Neuronal stem cell (in vitro differentiated cells): ENCODE measurements at regions not wholly inside any gene's neighbourhood (a gene's known extent, or its start where the extent isn't known, plus 50 kb on each side); places are given as distances from the start of the nearest gene placed in this dataset.

Experiments used
- DNase-seq: peaks from one replicate; pipeline ENCODE4 v3.0.0-alpha.2; 2013; ENCODE audit warnings: low spot score
- H2AFZ ChIP-seq: one replicate; pipeline ENCODE4 v1.6.1; 2013; ENCODE audit warnings: mild to moderate bottlenecking, low read length, inconsistent platforms
- H2AK5ac ChIP-seq: 2 replicates; pipeline ENCODE4 v1.6.1; 2013; ENCODE audit warnings: low read depth, mild to moderate bottlenecking, inconsistent platforms, low read length, moderate library complexity, mixed read lengths
- H2BK120ac ChIP-seq: 2 replicates; pipeline ENCODE4 v1.6.1; 2013; ENCODE audit warnings: low read depth, mild to moderate bottlenecking, inconsistent platforms, low read length, moderate library complexity, mixed read lengths
- H2BK12ac ChIP-seq: one replicate; pipeline ENCODE4 v1.6.1; 2013; ENCODE audit warnings: low read length, inconsistent platforms
- H2BK15ac ChIP-seq: 2 replicates; pipeline ENCODE4 v1.6.1; 2013; ENCODE audit warnings: mild to moderate bottlenecking, low read length, inconsistent platforms, mixed read lengths
- H2BK5ac ChIP-seq: one replicate; pipeline ENCODE4 v1.6.1; 2013; ENCODE audit warnings: inconsistent platforms, mild to moderate bottlenecking, low read length, moderate library complexity
- H3K14ac ChIP-seq: one replicate; pipeline ENCODE4 v1.6.1; 2013; ENCODE audit warnings: low read length, inconsistent platforms
- H3K18ac ChIP-seq: 2 replicates; pipeline ENCODE4 v1.6.1; 2013; ENCODE audit warnings: low read length, inconsistent platforms
- H3K23ac ChIP-seq: 2 replicates; pipeline ENCODE4 v1.6.1; 2013; ENCODE audit warnings: low read depth, mild to moderate bottlenecking, mixed read lengths, low read length, inconsistent platforms; ENCODE audit not compliant: poor library complexity
- H3K27ac ChIP-seq: replicated peaks from 3 replicates; pipeline ENCODE4 v1.5.1; 2013; ENCODE audit warnings: low read length, inconsistent platforms
- H3K27me3 ChIP-seq, 3 experiments: 2 replicates each; pipeline ENCODE4 v1.6.1; 2013; ENCODE audit warnings: low read length in 3 of 3, mild to moderate bottlenecking in 2 of 3, inconsistent platforms in 1 of 3, low read depth in 1 of 3, mixed read lengths in 1 of 3, moderate library complexity in 1 of 3; ENCODE audit not compliant: control insufficient read depth in 3 of 3, insufficient read depth in 3 of 3
- H3K36me3 ChIP-seq, 2 donors: replicated peaks in 1 of 2; 2 replicates each; pipeline ENCODE4 v1.6.1; 2013; ENCODE audit warnings: low read length in 2 of 2; ENCODE audit not compliant: control insufficient read depth in 2 of 2, insufficient read depth in 2 of 2
- H3K4ac ChIP-seq: 2 replicates; pipeline ENCODE4 v1.6.1; 2013; ENCODE audit warnings: inconsistent platforms, mild to moderate bottlenecking, low read length, moderate library complexity
- H3K4me1 ChIP-seq, 2 donors: 1 replicate in 1 of 2; 2 replicates in 1 of 2; pipeline ENCODE4 v1.6.1; 2013; ENCODE audit warnings: low read length in 2 of 2, low read depth in 1 of 2; ENCODE audit not compliant: control insufficient read depth in 2 of 2, insufficient read depth in 1 of 2
- H3K4me2 ChIP-seq: one replicate; pipeline ENCODE4 v1.6.1; 2013; ENCODE audit warnings: mild to moderate bottlenecking, low read length, inconsistent platforms; ENCODE audit not compliant: insufficient read depth, poor library complexity, severe bottlenecking
- H3K4me3 ChIP-seq, 2 donors: 2 replicates each; pipeline ENCODE4 v1.5.1; 2013; ENCODE audit warnings: low read length in 2 of 2, mild to moderate bottlenecking in 2 of 2, inconsistent platforms in 1 of 2, moderate library complexity in 1 of 2
- H3K79me1 ChIP-seq: one replicate; pipeline ENCODE4 v1.6.1; 2013; ENCODE audit warnings: low read depth, mild to moderate bottlenecking, inconsistent platforms, low read length, moderate library complexity
- H3K9ac ChIP-seq: one replicate; pipeline ENCODE4 v1.6.1; 2013; ENCODE audit warnings: mild to moderate bottlenecking, low read depth, low read length, inconsistent platforms; ENCODE audit not compliant: poor library complexity
- H3K9me3 ChIP-seq, 2 donors: replicated peaks in 1 of 2; 2 replicates each; pipeline versions ENCODE3 to v1.6.1; 2013; ENCODE audit warnings: low read length in 2 of 2, mild to moderate bottlenecking in 2 of 2, inconsistent platforms in 1 of 2, low read depth in 1 of 2, mixed read lengths in 1 of 2, moderate library complexity in 1 of 2; ENCODE audit not compliant: control insufficient read depth in 2 of 2, insufficient read depth in 1 of 2
- H4K8ac ChIP-seq: one replicate; pipeline ENCODE4 v1.6.1; 2013; ENCODE audit warnings: low read depth, mild to moderate bottlenecking, inconsistent platforms, low read length, moderate library complexity
- H4K91ac ChIP-seq: one replicate; pipeline ENCODE4 v1.6.1; 2013; ENCODE audit warnings: low read length, low read depth, mild to moderate bottlenecking, inconsistent platforms; ENCODE audit not compliant: poor library complexity
- WGBS, 2 donors: extraction: QIAGEN DNeasy Blood & Tissue Kit; methylation state at CpG; one replicate each; pipeline ENCODE4 v1.1.7; 2013; ENCODE audit warnings: missing lambda C conversion rate in 2 of 2, mixed read lengths in 1 of 2; ENCODE audit not compliant: insufficient read length in 2 of 2, insufficient replicate concordance in 1 of 2; ENCODE audit errors: extremely low coverage in 2 of 2; 5-methylcytosine and 5-hydroxymethylcytosine counted together

DNA sequence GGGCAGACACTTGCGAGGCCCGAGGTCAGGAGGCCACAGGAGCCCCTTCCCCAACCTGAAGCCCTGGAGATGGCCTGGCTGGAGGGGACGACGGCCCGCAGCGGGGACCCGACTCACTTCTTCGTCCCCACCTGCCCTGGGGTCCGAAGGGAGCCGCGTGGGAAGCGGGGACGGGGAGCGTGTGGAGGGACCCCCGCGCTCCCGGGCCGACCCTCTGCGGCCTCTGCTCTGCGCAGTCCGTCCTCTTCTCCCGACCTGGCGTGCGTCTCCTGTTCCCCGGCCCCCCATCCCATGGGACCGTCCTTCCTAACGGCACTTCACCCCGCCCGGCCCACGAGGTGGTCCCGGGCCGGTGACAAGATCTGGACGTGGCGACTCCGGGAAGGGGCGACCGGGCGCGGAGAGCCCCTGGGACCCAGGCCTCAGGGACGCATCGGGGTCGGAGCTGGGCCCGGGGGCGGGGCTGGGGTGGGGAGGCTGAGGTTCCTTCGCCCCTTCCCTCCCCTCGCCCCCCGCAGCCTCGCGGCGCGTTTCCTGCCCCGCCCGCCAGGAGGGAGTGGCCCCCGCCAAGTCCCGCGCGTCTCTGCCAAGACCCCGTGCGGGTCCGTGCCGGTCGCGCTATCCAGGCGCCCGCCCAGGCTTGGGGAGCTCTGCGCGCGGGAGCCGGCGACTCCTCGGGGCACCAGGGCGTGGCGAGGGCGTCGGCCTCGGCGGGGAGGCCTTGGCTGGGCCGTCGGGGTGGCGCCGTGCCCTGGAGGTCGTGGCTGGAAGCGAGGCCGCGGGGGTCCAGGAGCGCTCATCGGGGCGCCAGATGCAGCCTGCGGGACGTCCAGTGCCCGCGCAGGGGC is 97.1 kb downstream of the TNFAIP2 start:
- H3K27me3 ChIP-seq: peaks cover 8 to 89% (median 32%) of the 10 kb centered on the region in 3 experiments

DNA sequence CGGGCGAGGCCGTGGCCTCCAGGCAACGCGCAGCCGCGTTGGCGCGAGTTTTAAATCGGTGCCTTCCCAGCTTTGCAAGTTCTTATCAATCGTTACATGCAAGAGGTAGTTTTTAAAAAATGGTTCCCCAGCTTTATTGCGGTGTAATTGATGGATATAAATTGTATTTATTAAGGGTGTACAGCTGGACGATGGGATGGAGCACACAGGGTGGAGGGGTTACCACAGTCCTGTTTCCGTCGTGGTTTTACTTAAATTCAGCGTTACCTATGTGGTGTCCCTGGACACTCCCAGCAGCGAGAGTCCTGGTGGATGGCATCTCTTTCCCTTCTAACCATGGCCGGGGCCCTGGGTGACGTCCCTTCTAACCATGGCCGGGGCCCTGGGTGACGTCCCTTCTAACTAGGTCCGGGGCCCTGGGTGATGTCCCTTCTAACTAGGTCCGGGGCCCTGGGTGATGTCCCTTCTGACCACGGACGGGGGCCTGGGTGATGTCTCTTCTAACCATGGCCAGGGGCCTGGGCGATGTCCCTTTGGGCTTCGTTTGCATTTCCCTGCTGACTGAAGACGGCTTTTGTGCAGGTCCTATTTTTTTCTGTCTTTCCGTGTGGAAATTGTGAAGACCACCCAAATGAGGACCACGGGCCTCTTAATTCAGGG is 97.9 kb downstream of the TNFAIP2 start:
- Histone ChIP-seq H2BK12ac (no peak overlapping the region), H3K9me3 (no peaks in the 10 kb centered on the region), H3K27me3 (peaks cover 8 to 84% (median 32%) of the 10 kb centered on the region in 3 experiments), H2BK15ac (peak overlapping the region; percentile 46), H2AFZ (no peak overlapping the region), H3K14ac (no peak overlapping the region), H3K4me1 (peaks cover 0 to 2% of the 10 kb centered on the region in 2 donors), H3K18ac (peak overlapping the region; percentile 98), H3K9ac (peak overlapping the region; percentile 89), H2AK5ac (peak overlapping the region; percentile 68), H3K79me1 (peaks cover 2% of the 10 kb centered on the region), H2BK5ac (peak overlapping the region; percentile 35), H3K36me3 (no peaks in the 10 kb centered on the region), H3K4me3 (peak overlapping the region in 1 of 2 donors; percentile 80), H3K23ac (no peak overlapping the region), H3K4ac (no peak overlapping the region), H4K8ac (no peak overlapping the region), H3K27ac (no peak overlapping the region), H3K4me2 (peak overlapping the region; percentile 81), H2BK120ac (no peak overlapping the region), H4K91ac (no peak overlapping the region)
- WGBS, 2 donors: no CpG with 5 or more reads among the region's 30 CpGs
- no peak for DNase-seq

More for the DNA sequence above, 97.1 kb downstream of the TNFAIP2 start:
- Histone ChIP-seq H2BK5ac (no peak overlapping the region), H3K18ac (peak overlapping the region; percentile 98), H3K9ac (peak overlapping the region; percentile 89), H3K23ac (no peak overlapping the region), H2AFZ (no peak overlapping the region), H3K9me3 (no peaks in the 10 kb centered on the region), H3K4me3 (peak overlapping the region in 1 of 2 donors; percentile 80), H3K27ac (no peak overlapping the region), H4K8ac (no peak overlapping the region), H2BK12ac (peak overlapping the region; percentile 80), H3K4me2 (peak overlapping the region; percentile 81), H3K79me1 (peaks cover 2% of the 10 kb centered on the region), H3K14ac (peak overlapping the region; percentile 82), H2BK120ac (no peak overlapping the region), H4K91ac (no peak overlapping the region), H2AK5ac (peak overlapping the region; percentile 37), H3K4ac (no peak overlapping the region), H3K36me3 (no peaks in the 10 kb centered on the region), H2BK15ac (peak overlapping the region; percentile 46), H3K4me1 (peaks cover 0 to 2% of the 10 kb centered on the region in 2 donors)
- DNase-seq: no peak
- WGBS, 2 donors: no CpG with 5 or more reads among the region's 92 CpGs

DNA sequence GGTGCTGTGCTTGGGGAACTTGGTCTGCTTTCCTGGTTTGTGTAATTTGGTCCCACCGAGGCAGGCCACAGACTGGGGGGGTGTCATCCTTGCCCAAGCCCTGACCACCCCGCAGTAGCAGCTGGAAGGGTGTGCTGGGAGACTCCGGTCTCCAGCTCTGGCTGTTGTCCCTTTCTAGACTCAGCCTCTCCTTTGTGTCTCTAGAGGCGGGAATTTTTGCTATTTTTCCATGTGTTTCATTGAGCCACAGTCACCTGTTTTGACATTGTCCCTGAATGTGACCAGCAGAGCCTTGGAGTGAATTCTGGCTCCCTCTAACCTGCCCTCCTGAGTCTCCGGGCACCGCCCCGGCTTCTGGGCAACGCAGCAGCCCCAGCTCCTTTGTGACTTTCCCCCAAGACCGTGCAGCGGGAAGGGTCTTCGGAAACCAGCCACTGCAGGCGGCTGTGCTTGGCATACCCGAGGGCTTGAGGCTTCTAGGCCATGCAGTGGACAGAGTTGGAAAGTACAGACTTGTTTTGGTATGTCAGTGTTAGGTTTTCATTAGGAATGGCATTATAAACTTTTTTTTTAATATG is 98.6 kb downstream of the TNFAIP2 start:
- H3K18ac ChIP-seq: no peak overlapping the region
- H3K9ac ChIP-seq: no peak overlapping the region
- no peak overlapping the region for H2BK15ac ChIP-seq
- H3K23ac ChIP-seq: no peak overlapping the region
- H2BK12ac ChIP-seq: no peak overlapping the region
- peak overlapping the region; percentile 68 for H2AK5ac ChIP-seq
- H3K9me3 ChIP-seq: no peaks in the 10 kb centered on the region
- no CpG with 5 or more reads among the region's 13 CpGs for WGBS, 2 donors
- H3K27me3 ChIP-seq: peaks cover 8 to 82% (median 32%) of the 10 kb centered on the region in 3 experiments
- peaks cover 2% of the 10 kb centered on the region for H3K79me1 ChIP-seq
- no peak overlapping the region for H2AFZ ChIP-seq
- no peak overlapping the region for H3K4me3 ChIP-seq
- H2BK120ac ChIP-seq: no peak overlapping the region
- H3K27ac ChIP-seq: no peak overlapping the region
- H3K4me2 ChIP-seq: no peak overlapping the region
- no peak overlapping the region for H3K4ac ChIP-seq
- H4K8ac ChIP-seq: no peak overlapping the region
- H3K14ac ChIP-seq: no peak overlapping the region
- no peak overlapping the region for H4K91ac ChIP-seq
- H3K36me3 ChIP-seq: no peaks in the 10 kb centered on the region
- H2BK5ac ChIP-seq: peak overlapping the region; percentile 35
- H3K4me1 ChIP-seq: peaks cover 0 to 2% of the 10 kb centered on the region in 2 donors
- no peak for DNase-seq
